SK-N-SH (cell line): ENCODE measurements at regions not wholly inside any gene's neighbourhood (a gene's known extent, or its start where the extent isn't known, plus 50 kb on each side); places are given as distances from the start of the nearest gene placed in this dataset.
A peak's percentile ranks its signal among the peaks of the same experiment; 100 is the strongest.

Experiments
- CTCF ChIA-PET: fragments of 300-600, 350-600 bp; formaldehyde crosslinking; extraction: SDS; loops from one replicate; lab custom pipeline; 2021; lab: Yijun Ruan, JAX
- POLR2A ChIA-PET: fragments of 350-600 bp; sonication (Branson Sonifier 250); formaldehyde crosslinking; extraction: SDS; loops from one replicate; lab custom pipeline; 2020; ENCODE audit warnings: antibody characterized with exemption, inconsistent platforms; lab: Yijun Ruan, JAX
- DNase-seq: peaks from one replicate; pipeline ENCODE4 v3.0.0; 2012
- H2AFZ ChIP-seq: fragments of 200-600 bp; sonication (generic); 2 replicates; pipeline ENCODE4 v1.8.1; 2016; ENCODE audit warnings: antibody characterized with exemption, mild to moderate bottlenecking, low read depth
- H3F3A ChIP-seq: fragments of 200-600 bp; sonication (generic); replicated peaks from 2 replicates; pipeline ENCODE3; 2016; ENCODE audit warnings: antibody characterized with exemption, mild to moderate bottlenecking; ENCODE audit not compliant: insufficient read depth
- H3K27ac ChIP-seq, 2 experiments: fragments of 200-500 bp in 1 of 2; fragments of 200-600 bp in 1 of 2; sonication (Bioruptor generic) in 1 of 2; sonication (generic), shearing (Covaris generic) in 1 of 2; 2 replicates each; pipeline versions ENCODE4 v1.5.1 to v1.6.1; 2014 to 2016; ENCODE audit warnings: low read depth in 2 of 2, inconsistent platforms in 1 of 2, low read length in 1 of 2, mild to moderate bottlenecking in 1 of 2, mixed read lengths in 1 of 2
- H3K27me3 ChIP-seq: fragments of 200-600 bp; sonication (generic), shearing (Covaris generic); 2 replicates; pipeline ENCODE4 v1.6.1; 2016; ENCODE audit warnings: mixed run types; ENCODE audit not compliant: insufficient read depth
- H3K36me3 ChIP-seq, 2 experiments: fragments of 200-500 bp in 1 of 2; fragments of 200-600 bp in 1 of 2; sonication (Bioruptor generic) in 1 of 2; sonication (generic) in 1 of 2; replicated peaks in 1 of 2; 2 replicates each; pipeline versions ENCODE3 to v1.5.1; 2014 to 2016; ENCODE audit warnings: low read length in 1 of 2, mild to moderate bottlenecking in 1 of 2; ENCODE audit not compliant: insufficient read depth in 2 of 2, control insufficient read depth in 1 of 2
- H3K4me1 ChIP-seq, 2 experiments: fragments of 200-500 bp in 1 of 2; fragments of 200-600 bp in 1 of 2; sonication (Bioruptor generic) in 1 of 2; sonication (generic), shearing (Covaris generic) in 1 of 2; 2 replicates each; pipeline versions ENCODE4 v1.5.1 to v1.6.1; 2014 to 2016; ENCODE audit warnings: low read depth in 1 of 2, low read length in 1 of 2, mixed run types in 1 of 2; ENCODE audit not compliant: insufficient read depth in 2 of 2, control insufficient read depth in 1 of 2
- H3K4me2 ChIP-seq: fragments of 200-600 bp; sonication (generic), shearing (Covaris generic); 2 replicates; pipeline ENCODE4 v1.6.1; 2017; ENCODE audit warnings: mixed run types
- H3K4me3 ChIP-seq, 2 experiments: fragments of 200-500 bp in 1 of 2; fragments of 200-600 bp in 1 of 2; sonication (Bioruptor generic) in 1 of 2; sonication (generic), shearing (Covaris generic) in 1 of 2; 2 replicates each; pipeline versions ENCODE4 v1.5.1 to v1.8.1; 2014 to 2016; ENCODE audit warnings: low read depth in 2 of 2, inconsistent platforms in 1 of 2, low read length in 1 of 2, mild to moderate bottlenecking in 1 of 2, mixed read lengths in 1 of 2, moderate library complexity in 1 of 2
- H3K79me2 ChIP-seq: fragments of 200-600 bp; sonication (generic); 2 replicates; pipeline ENCODE4 v1.8.1; 2017; ENCODE audit warnings: mild to moderate bottlenecking; ENCODE audit not compliant: insufficient read depth
- H3K9ac ChIP-seq: fragments of 200-600 bp; sonication (generic); 2 replicates; pipeline ENCODE4 v1.6.1; 2017; ENCODE audit warnings: mixed run types
- H3K9me2 ChIP-seq: fragments of 200-600 bp; sonication (generic); 2 replicates; pipeline ENCODE4 v1.6.1; 2017; ENCODE audit warnings: mixed run types
- H3K9me3 ChIP-seq: fragments of 200-600 bp; sonication (generic); 2 replicates; pipeline ENCODE4 v1.6.1; 2017; ENCODE audit warnings: mixed run types, mild to moderate bottlenecking, moderate library complexity
- H4K20me1 ChIP-seq: fragments of 200-600 bp; sonication (generic); 2 replicates; pipeline ENCODE4 v1.6.1; 2017; ENCODE audit warnings: mild to moderate bottlenecking, mixed run types; ENCODE audit not compliant: insufficient read depth
- CHD2 ChIP-seq: fragments of 150-350 bp; IDR thresholded peaks from 2 replicates; pipeline ENCODE4 v1.6.1; 2018; ENCODE audit warnings: low read length; ENCODE audit not compliant: partially characterized antibody
- FOXJ3 ChIP-seq: sonication (generic); formaldehyde crosslinking; IDR thresholded peaks from 2 replicates; pipeline ENCODE4 v1.5.1; 2020; ENCODE audit warnings: mild to moderate bottlenecking, missing genetic modification reagents
- GATA2 ChIP-seq: sonication (generic); formaldehyde crosslinking; IDR thresholded peaks from 2 replicates; pipeline ENCODE4 v1.5.0; 2020; ENCODE audit warnings: mild to moderate bottlenecking, missing genetic modification reagents
- JUND ChIP-seq: IDR thresholded peaks from 2 replicates; pipeline ENCODE4 v1.4.0; 2012
- MXI1 ChIP-seq: IDR thresholded peaks from 2 replicates; pipeline ENCODE4 v1.6.1; 2012; ENCODE audit warnings: mild to moderate bottlenecking, low read depth, low read length, improper control_type of control experiment
- NFIC ChIP-seq: IDR thresholded peaks from 2 replicates; pipeline ENCODE4 v1.4.0; 2012; ENCODE audit warnings: borderline replicate concordance
- PBX3 ChIP-seq: IDR thresholded peaks from 2 replicates; pipeline ENCODE4; 2012
- TAF1 ChIP-seq: IDR thresholded peaks from 2 replicates; pipeline ENCODE4 v1.6.1; 2012; ENCODE audit warnings: low read depth, mild to moderate bottlenecking, low read length, moderate library complexity, borderline replicate concordance
- USF2 ChIP-seq: fragments of 150-350 bp; IDR thresholded peaks from 2 replicates; pipeline ENCODE4 v1.6.1; 2017; ENCODE audit warnings: antibody characterized with exemption, low read length, low read depth, borderline replicate concordance
- WGBS: methylation state at CpG from one replicate; pipeline ENCODE4 v1.1.6; 2017; ENCODE audit warnings: low lambda C conversion rate; 5-methylcytosine and 5-hydroxymethylcytosine counted together
- TF ChIP-seq, protein P1 (sequence below): IDR thresholded peaks from 2 replicates; pipeline ENCODE4 v1.4.0; 2012; ENCODE audit warnings: low read depth, borderline replicate concordance

DNA sequence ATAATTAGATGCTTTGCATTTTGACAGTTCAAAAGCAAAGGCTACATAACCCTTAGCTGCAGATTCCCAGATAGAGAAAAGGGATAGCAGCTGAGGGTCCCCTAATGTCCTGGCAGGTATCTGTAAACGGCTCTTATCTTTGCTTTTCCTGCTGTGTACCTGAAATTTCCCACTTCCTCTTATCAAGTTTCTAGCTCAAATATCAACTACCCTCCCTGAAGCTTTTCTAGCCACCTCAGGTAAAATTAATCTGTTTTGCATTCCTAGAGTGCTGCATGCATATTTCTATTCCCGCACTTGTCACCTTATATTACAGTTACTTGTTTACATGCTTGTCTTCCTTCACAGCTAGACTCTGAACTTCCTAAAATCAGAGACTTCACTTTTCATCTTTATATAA is 55.6 kb upstream of the STXBP5L start:
- no peak for DNase-seq
- H3K9me2 ChIP-seq: no peaks in the 10 kb centered on the region
- 61% methylated on average over 2 of the region's 2 CpGs for WGBS
- H3K27ac ChIP-seq: no peak overlapping the region
- H3K9ac ChIP-seq: no peak overlapping the region
- H3K4me3 ChIP-seq: no peak overlapping the region
- TF ChIP-seq TAF1: no peak
- H3K9me3 ChIP-seq: no peaks in the 10 kb centered on the region
- H3K4me1 ChIP-seq: no peaks in the 10 kb centered on the region
- H4K20me1 ChIP-seq: no peaks in the 10 kb centered on the region
- ChIA-PET POLR2A (no interaction called here), CTCF (no interaction called here)
- H3K36me3 ChIP-seq: no peaks in the 10 kb centered on the region
- H3K79me2 ChIP-seq: no peaks in the 10 kb centered on the region
- peak overlapping the region; percentile 17; the same call in 1 of the 2 replicates for H2AFZ ChIP-seq
- peaks cover 2% of the 10 kb centered on the region for H3F3A ChIP-seq
- no peaks in the 10 kb centered on the region for H3K27me3 ChIP-seq
- H3K4me2 ChIP-seq: no peak overlapping the region

DNA sequence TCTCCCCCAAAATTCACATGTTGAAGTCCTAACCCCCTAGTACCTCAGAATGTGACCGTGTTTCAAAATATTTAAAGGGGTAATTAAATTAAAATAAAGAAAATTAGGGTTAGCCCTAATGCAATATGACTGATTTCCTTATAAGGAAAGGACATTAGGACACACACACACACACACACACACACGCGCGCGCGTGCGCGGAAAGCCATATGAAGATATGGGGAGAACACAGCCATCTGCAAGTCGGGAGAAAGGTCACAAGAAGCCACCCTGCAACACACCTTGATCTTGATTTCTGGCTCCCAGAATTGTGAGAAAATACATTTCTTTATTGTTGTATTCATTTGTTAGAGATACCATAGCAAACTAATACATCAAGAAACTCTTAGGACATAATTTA is 54.6 kb upstream of the STXBP5L start:
- Histone ChIP-seq H3K9ac (no peak overlapping the region), H2AFZ (no peak overlapping the region), H3K4me1 (no peaks in the 10 kb centered on the region), H3K27ac (no peak overlapping the region), H3F3A (peaks cover 2% of the 10 kb centered on the region), H4K20me1 (no peaks in the 10 kb centered on the region), H3K4me3 (no peak overlapping the region), H3K9me2 (no peaks in the 10 kb centered on the region), H3K36me3 (no peaks in the 10 kb centered on the region), H3K9me3 (no peaks in the 10 kb centered on the region), H3K4me2 (no peak overlapping the region), H3K79me2 (no peaks in the 10 kb centered on the region), H3K27me3 (no peaks in the 10 kb centered on the region)
- 85% methylated on average over 9 of the region's 9 CpGs for WGBS
- CTCF ChIA-PET: no interaction called here
- DNase-seq: no peak
- POLR2A ChIA-PET: no interaction called here
- no peak for TF ChIP-seq MXI1
- TF ChIP-seq NFIC: no peak
- TF ChIP-seq, protein P1, sequence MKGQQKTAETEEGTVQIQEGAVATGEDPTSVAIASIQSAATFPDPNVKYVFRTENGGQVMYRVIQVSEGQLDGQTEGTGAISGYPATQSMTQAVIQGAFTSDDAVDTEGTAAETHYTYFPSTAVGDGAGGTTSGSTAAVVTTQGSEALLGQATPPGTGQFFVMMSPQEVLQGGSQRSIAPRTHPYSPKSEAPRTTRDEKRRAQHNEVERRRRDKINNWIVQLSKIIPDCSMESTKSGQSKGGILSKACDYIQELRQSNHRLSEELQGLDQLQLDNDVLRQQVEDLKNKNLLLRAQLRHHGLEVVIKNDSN: no peak
- TF ChIP-seq PBX3: no peak

DNA sequence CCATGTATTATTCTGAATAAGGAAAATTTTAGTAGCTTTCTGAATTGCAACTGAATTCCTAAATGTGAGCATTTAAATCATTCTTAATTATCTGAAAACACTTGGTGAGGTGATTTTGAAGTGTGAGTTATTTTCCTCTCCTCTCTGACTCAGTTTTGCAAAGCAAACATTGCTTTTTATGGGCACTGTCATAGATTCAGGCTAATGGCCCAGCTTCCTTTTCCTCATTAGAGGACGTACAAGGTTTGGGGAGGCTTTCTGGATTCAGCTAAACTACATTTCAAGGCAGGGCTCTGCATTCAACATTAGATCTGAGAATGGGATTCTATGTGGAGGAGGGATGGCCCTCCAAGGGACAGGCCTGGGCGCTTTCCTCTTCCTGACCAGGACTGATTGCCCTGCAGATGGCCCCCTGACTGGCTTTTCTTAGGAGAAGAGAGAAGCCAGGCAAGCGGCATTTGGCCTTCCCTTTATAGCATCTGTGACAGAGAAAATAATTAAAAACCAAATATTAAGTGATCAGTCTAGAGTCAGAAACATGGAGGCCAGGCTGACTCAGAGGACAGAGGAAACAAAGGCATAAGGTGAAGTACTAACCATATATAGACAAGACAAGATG is 53.0 kb upstream of the STXBP5L start:
- Histone ChIP-seq H3K9ac (no peak overlapping the region), H3K36me3 (no peaks in the 10 kb centered on the region), H3K4me1 (no peaks in the 10 kb centered on the region), H3K4me3 (no peak overlapping the region), H3K9me2 (no peaks in the 10 kb centered on the region), H3K79me2 (no peaks in the 10 kb centered on the region), H3K9me3 (no peaks in the 10 kb centered on the region), H3K27me3 (no peaks in the 10 kb centered on the region), H3K27ac (no peak overlapping the region), H2AFZ (no peak overlapping the region), H3F3A (no peaks in the 10 kb centered on the region), H4K20me1 (no peaks in the 10 kb centered on the region), H3K4me2 (no peak overlapping the region)
- WGBS: 70% methylated on average over 3 of the region's 3 CpGs
- no peak for DNase-seq
- POLR2A ChIA-PET: no interaction called here
- CTCF ChIA-PET: no interaction called here
- no peak for TF ChIP-seq JUND
- no peak for TF ChIP-seq MXI1
- TF ChIP-seq PBX3: no peak
- no peak for TF ChIP-seq FOXJ3
- TF ChIP-seq TAF1: no peak
- TF ChIP-seq CHD2: no peak
- TF ChIP-seq USF2: no peak
- no peak for TF ChIP-seq GATA2 (CRISPR knock-in tag)
